ENCODE measurements at regions not wholly inside any gene's neighbourhood (a gene's known extent, or its start where the extent isn't known, plus 50 kb on each side); places are given as distances from the start of the nearest gene placed in this dataset.

GRCh38 chr1:101164776-101165175 lies 72.0 kb upstream of the S1PR1 start:
- Mint-ChIP-seq H3K27me3 (no peaks in the 10 kb centered on the region), H3K27ac (no peak overlapping the region), H3K4me1 (ENCODE audit: low read depth) (peaks cover 25% of the 10 kb centered on the region)

GRCh38 chr1:101162736-101163735 lies 73.8 kb upstream of the S1PR1 start:
- Mint-ChIP-seq H3K4me1 (ENCODE audit: low read depth) (peaks cover 20% of the 10 kb centered on the region), H3K27ac (no peak overlapping the region), H3K9me3 (ENCODE audit: low read depth) (no peaks in the 10 kb centered on the region), H3K4me3 (no peak overlapping the region), H3K27me3 (no peaks in the 10 kb centered on the region), H3K36me3 (no peaks in the 10 kb centered on the region)

More at GRCh38 chr1:101164776-101165175, 72.0 kb upstream of the S1PR1 start:
- no peaks in the 10 kb centered on the region for H3K36me3 Mint-ChIP-seq
- no peaks in the 10 kb centered on the region for H3K9me3 Mint-ChIP-seq (ENCODE audit: low read depth)
- H3K4me3 Mint-ChIP-seq, result no peak overlapping the region

GRCh38 chr1:101162300-101162699 lies 74.5 kb upstream of the S1PR1 start:
- Mint-ChIP-seq H3K9me3 (ENCODE audit: low read depth) (no peaks in the 10 kb centered on the region), H3K27ac (no peak overlapping the region), H3K27me3 (no peaks in the 10 kb centered on the region), H3K36me3 (no peaks in the 10 kb centered on the region), H3K4me3 (no peak overlapping the region), H3K4me1 (ENCODE audit: low read depth) (peaks cover 14% of the 10 kb centered on the region)

- no peaks in the 10 kb centered on the region for H3K27me3 Mint-ChIP-seq
- H3K4me3 Mint-ChIP-seq, result no peak overlapping the region
- H3K4me1 Mint-ChIP-seq (ENCODE audit: low read depth), result peaks cover 11% of the 10 kb centered on the region
- no peak overlapping the region for H3K27ac Mint-ChIP-seq
- H3K9me3 Mint-ChIP-seq (ENCODE audit: low read depth), result no peaks in the 10 kb centered on the region
- H3K36me3 Mint-ChIP-seq, result no peaks in the 10 kb centered on the region
Observed at GRCh38 chr1:101161619-101162018, 75.2 kb upstream of the S1PR1 start.

GRCh38 chr1:101158424-101158823 lies 78.4 kb upstream of the S1PR1 start:
- H3K27me3 Mint-ChIP-seq, result no peaks in the 10 kb centered on the region
- no peak overlapping the region for H3K4me3 Mint-ChIP-seq
- no peaks in the 10 kb centered on the region for H3K36me3 Mint-ChIP-seq
- H3K4me1 Mint-ChIP-seq (ENCODE audit: low read depth), result peaks cover 23% of the 10 kb centered on the region
- no peaks in the 10 kb centered on the region for H3K9me3 Mint-ChIP-seq (ENCODE audit: low read depth)
- H3K27ac Mint-ChIP-seq, result no peak overlapping the region

- Mint-ChIP-seq H3K9me3 (ENCODE audit: low read depth) (no peaks in the 10 kb centered on the region), H3K27me3 (no peaks in the 10 kb centered on the region), H3K4me3 (no peak overlapping the region), H3K4me1 (ENCODE audit: low read depth) (peaks cover 41% of the 10 kb centered on the region), H3K36me3 (no peaks in the 10 kb centered on the region), H3K27ac (peak overlapping the region; percentile 7)
Observed at GRCh38 chr1:101154547-101154946, 82.3 kb upstream of the S1PR1 start.

- Mint-ChIP-seq H3K9me3 (ENCODE audit: low read depth) (no peaks in the 10 kb centered on the region), H3K27me3 (no peaks in the 10 kb centered on the region), H3K27ac (peak overlapping the region; percentile 84), H3K36me3 (no peaks in the 10 kb centered on the region), H3K4me1 (ENCODE audit: low read depth) (peaks cover 49% of the 10 kb centered on the region), H3K4me3 (peak overlapping the region; percentile 33)
Observed at GRCh38 chr1:101153692-101154091, 83.1 kb upstream of the S1PR1 start.

- Mint-ChIP-seq H3K27me3 (no peaks in the 10 kb centered on the region), H3K9me3 (ENCODE audit: low read depth) (no peaks in the 10 kb centered on the region), H3K4me3 (no peak overlapping the region), H3K4me1 (ENCODE audit: low read depth) (peaks cover 49% of the 10 kb centered on the region), H3K27ac (peak overlapping the region; percentile 61), H3K36me3 (no peaks in the 10 kb centered on the region)
Observed at GRCh38 chr1:101152633-101153032, 84.2 kb upstream of the S1PR1 start.

- Mint-ChIP-seq H3K4me3 (no peak overlapping the region), H3K9me3 (ENCODE audit: low read depth) (no peaks in the 10 kb centered on the region), H3K27ac (no peak overlapping the region), H3K27me3 (no peaks in the 10 kb centered on the region), H3K4me1 (ENCODE audit: low read depth) (peaks cover 49% of the 10 kb centered on the region), H3K36me3 (peaks cover 3% of the 10 kb centered on the region)
Observed at GRCh38 chr1:101151286-101151685, 85.5 kb upstream of the S1PR1 start.

GRCh38 chr1:101150670-101151069 lies 86.1 kb upstream of the S1PR1 start:
- Mint-ChIP-seq H3K27ac (no peak overlapping the region), H3K4me1 (ENCODE audit: low read depth) (peaks cover 48% of the 10 kb centered on the region), H3K4me3 (no peak overlapping the region), H3K27me3 (no peaks in the 10 kb centered on the region), H3K36me3 (peaks cover 3% of the 10 kb centered on the region), H3K9me3 (ENCODE audit: low read depth) (no peaks in the 10 kb centered on the region)

GRCh38 chr1:101150266-101150665 lies 86.6 kb upstream of the S1PR1 start:
- no peaks in the 10 kb centered on the region for H3K9me3 Mint-ChIP-seq (ENCODE audit: low read depth)
- no peak overlapping the region for H3K27ac Mint-ChIP-seq
- peaks cover 3% of the 10 kb centered on the region for H3K36me3 Mint-ChIP-seq
- no peaks in the 10 kb centered on the region for H3K27me3 Mint-ChIP-seq
- H3K4me3 Mint-ChIP-seq, result no peak overlapping the region
- peaks cover 48% of the 10 kb centered on the region for H3K4me1 Mint-ChIP-seq (ENCODE audit: low read depth)

- Mint-ChIP-seq H3K27ac (no peak overlapping the region), H3K4me1 (ENCODE audit: low read depth) (peaks cover 42% of the 10 kb centered on the region), H3K27me3 (no peaks in the 10 kb centered on the region), H3K9me3 (ENCODE audit: low read depth) (no peaks in the 10 kb centered on the region), H3K4me3 (no peak overlapping the region), H3K36me3 (peaks cover 3% of the 10 kb centered on the region)
Observed at GRCh38 chr1:101148980-101149379, 87.8 kb upstream of the S1PR1 start.

GRCh38 chr1:101147381-101147780 lies 89.4 kb upstream of the S1PR1 start:
- no peaks in the 10 kb centered on the region for H3K9me3 Mint-ChIP-seq (ENCODE audit: low read depth)

GRCh38 chr1:101145449-101145820 lies 91.4 kb upstream of the S1PR1 start:
- H3K36me3 Mint-ChIP-seq, result peaks cover 3% of the 10 kb centered on the region
- H3K27ac Mint-ChIP-seq, result peak overlapping the region; percentile 34
- H3K27me3 Mint-ChIP-seq, result no peaks in the 10 kb centered on the region
- no peaks in the 10 kb centered on the region for H3K9me3 Mint-ChIP-seq (ENCODE audit: low read depth)
- peaks cover 25% of the 10 kb centered on the region for H3K4me1 Mint-ChIP-seq (ENCODE audit: low read depth)
- no peak overlapping the region for H3K4me3 Mint-ChIP-seq

More at GRCh38 chr1:101147381-101147780, 89.4 kb upstream of the S1PR1 start:
- no peaks in the 10 kb centered on the region for H3K27me3 Mint-ChIP-seq
- no peak overlapping the region for H3K27ac Mint-ChIP-seq
- H3K4me3 Mint-ChIP-seq, result no peak overlapping the region
- peaks cover 29% of the 10 kb centered on the region for H3K4me1 Mint-ChIP-seq (ENCODE audit: low read depth)
- H3K36me3 Mint-ChIP-seq, result peaks cover 3% of the 10 kb centered on the region

- Mint-ChIP-seq H3K27ac (peak overlapping the region; percentile 34), H3K36me3 (peaks cover 3% of the 10 kb centered on the region), H3K4me3 (no peak overlapping the region)
Observed at GRCh38 chr1:101144671-101145448, 92.0 kb upstream of the S1PR1 start.

More at GRCh38 chr1:101144671-101145448, 92.0 kb upstream of the S1PR1 start:
- H3K9me3 Mint-ChIP-seq (ENCODE audit: low read depth), result no peaks in the 10 kb centered on the region
- peaks cover 25% of the 10 kb centered on the region for H3K4me1 Mint-ChIP-seq (ENCODE audit: low read depth)
- no peaks in the 10 kb centered on the region for H3K27me3 Mint-ChIP-seq
